Thyroid gland (tissue), 4 donors: ENCODE measurements at regions not wholly inside any gene's neighbourhood (a gene's known extent, or its start where the extent isn't known, plus 50 kb on each side); places are given as distances from the start of the nearest gene placed in this dataset.

ENCODE experiments used
- CTCF ChIP-seq, 6 experiments: fragments of 200-600 bp in 3 of 6; fragments of 450-650 bp in 3 of 6; sonication (generic) in 3 of 6; IDR thresholded peaks; one replicate each; pipeline ENCODE4 v1.5.1; 2016 to 2019; ENCODE audit warnings: antibody characterized with exemption in 6 of 6, mild to moderate bottlenecking in 2 of 6, inconsistent platforms in 1 of 6, moderate library complexity in 1 of 6
- POLR2A ChIP-seq, 2 donors: fragments of 450-650 bp; IDR thresholded peaks; one replicate each; pipeline ENCODE4 v1.6.1; 2017; ENCODE audit warnings: antibody characterized with exemption in 2 of 2, mild to moderate bottlenecking in 2 of 2, moderate library complexity in 1 of 2

GRCh38 chr6:113170454-113170853 lies 686.7 kb upstream of the MARCKS start:
- TF ChIP-seq POLR2A (IDR thresholded peaks at IDR 0.05) (no peak), CTCF (IDR thresholded peaks at IDR 0.05) (no peak)
